ENCODE measurements at regions not wholly inside any gene's neighbourhood (a gene's known extent, or its start where the extent isn't known, plus 50 kb on each side); places are given as distances from the start of the nearest gene placed in this dataset.

DNA sequence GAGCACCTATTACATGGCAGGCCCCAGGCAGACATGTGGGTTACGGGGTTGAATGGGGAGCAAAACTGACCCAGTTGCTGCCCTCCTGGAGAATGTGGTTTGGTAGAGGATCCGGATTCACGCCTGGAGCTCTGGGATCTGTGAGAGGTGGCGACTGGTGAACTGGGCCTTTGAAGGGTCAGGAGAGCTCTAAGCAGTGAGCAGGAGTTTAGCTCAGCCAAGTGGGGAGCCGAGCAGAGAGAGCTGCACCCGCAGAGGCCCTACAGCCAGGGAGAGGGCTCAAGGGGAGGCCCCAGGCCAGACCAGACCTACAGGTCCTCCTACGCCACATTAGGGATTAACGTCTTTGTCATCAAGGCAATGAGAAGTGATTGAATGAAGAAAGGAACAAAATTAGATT is 179.8 kb upstream of the TLE3 start:
- FAIRE-seq: no peak
- 2% methylated on average over 8 of the region's 8 CpGs for WGBS (ENCODE audit: insufficient coverage, low coverage, missing lambda C conversion rate)
- ChIA-PET POLR2A (interaction anchor here (0.6 to 1.4 kb wide), 3 partner anchors 9 to 476 kb away, joined by 3 to 4 read pairs (median 3); no protein-coding TSS in a partner anchor), CTCF (ENCODE audit: low intra/inter-chr PET ratio) (no interaction called here)
- Histone ChIP-seq H3K4me1 (replicated peaks in 1 of 2; ENCODE audit: control insufficient read depth in 2 of 2, insufficient read depth in 2 of 2, low read length in 2 of 2) (no peaks in the 10 kb centered on the region), H3K27ac (ENCODE audit: extremely low read depth, low read depth, low read length) (no peak overlapping the region), H3K36me3 (ENCODE audit: control insufficient read depth, insufficient read depth, low read length) (no peaks in the 10 kb centered on the region), H3K79me2 (ENCODE audit: control insufficient read depth, insufficient read depth, low read length) (no peaks in the 10 kb centered on the region), H3K4me2 (ENCODE audit: insufficient read depth, low read length) (no peak overlapping the region), H3K9ac (ENCODE audit: insufficient read depth in 1 of 2, low read depth in 2 of 2, low read length in 2 of 2) (no peak overlapping the region), H2AFZ (ENCODE audit: low read depth, low read length) (no peak overlapping the region), H3K9me3 (replicated peaks; ENCODE audit: control insufficient read depth, insufficient read depth, low read depth, low read length) (no peaks in the 10 kb centered on the region), H4K20me1 (replicated peaks; ENCODE audit: control insufficient read depth, insufficient read depth, low read length) (no peaks in the 10 kb centered on the region; the same call in 1 of the 2 replicates), H3K9me1 (ENCODE audit: control insufficient read depth, insufficient read depth, low read length) (no peaks in the 10 kb centered on the region), H3K4me3 (no peak overlapping the region), H3K27me3 (ENCODE audit: control insufficient read depth in 2 of 2, insufficient read depth in 2 of 2, low read length in 2 of 2) (peaks cover 0 to 15% of the 10 kb centered on the region in 2 experiments; a peak in 2 of 5 replicates)
- ATAC-seq: no peak
- TF ChIP-seq MYBL2 (IDR thresholded peaks at IDR 0.05; ENCODE audit: low read depth) (no peak), MYBL2 (CRISPR knock-in tag; IDR thresholded peaks at IDR 0.05; ENCODE audit: borderline replicate concordance) (no peak)
- intact Hi-C loops (cut with micrococcal nuclease) (no loop called here), in situ Hi-C loops (cut with MboI) (no loop called here)
- BruUV-seq (replicated peaks): no TSS peak
- no peak for DNase-seq (ENCODE audit: extremely low read depth in 1 of 4, low spot score in 3 of 4)

DNA sequence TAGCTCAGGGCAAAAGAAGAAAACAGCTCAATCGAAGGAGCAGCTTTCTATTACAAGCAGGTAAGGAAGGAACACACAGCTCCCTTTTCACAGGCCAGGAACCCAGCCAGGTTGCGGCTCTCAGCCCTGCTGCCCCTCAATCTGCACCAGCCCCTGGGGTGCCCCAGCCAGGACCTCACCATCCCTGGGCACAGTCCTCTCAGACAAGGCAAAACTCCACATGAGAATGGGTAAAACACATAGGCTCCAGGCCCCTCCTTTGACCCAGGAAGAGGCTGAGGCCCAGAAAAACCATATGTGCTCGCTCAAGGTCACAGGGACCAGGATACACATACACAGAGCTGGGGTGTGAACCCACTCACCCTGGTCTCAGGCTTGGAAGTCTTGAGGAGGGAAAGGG is 178.7 kb upstream of the TLE3 start:
- Histone ChIP-seq H3K9ac (ENCODE audit: insufficient read depth in 1 of 2, low read depth in 2 of 2, low read length in 2 of 2) (no peak overlapping the region), H3K4me2 (ENCODE audit: insufficient read depth, low read length) (no peak overlapping the region), H3K27me3 (ENCODE audit: control insufficient read depth in 2 of 2, insufficient read depth in 2 of 2, low read length in 2 of 2) (peaks cover 4 to 23% of the 10 kb centered on the region in 2 experiments; a peak in 3 of 5 replicates), H3K9me1 (ENCODE audit: control insufficient read depth, insufficient read depth, low read length) (no peaks in the 10 kb centered on the region), H3K36me3 (ENCODE audit: control insufficient read depth, insufficient read depth, low read length) (no peaks in the 10 kb centered on the region), H4K20me1 (replicated peaks; ENCODE audit: control insufficient read depth, insufficient read depth, low read length) (no peaks in the 10 kb centered on the region; the same call in 1 of the 2 replicates), H2AFZ (ENCODE audit: low read depth, low read length) (no peak overlapping the region), H3K4me3 (no peak overlapping the region), H3K79me2 (ENCODE audit: control insufficient read depth, insufficient read depth, low read length) (no peaks in the 10 kb centered on the region), H3K9me3 (replicated peaks; ENCODE audit: control insufficient read depth, insufficient read depth, low read depth, low read length) (no peaks in the 10 kb centered on the region), H3K27ac (ENCODE audit: extremely low read depth, low read depth, low read length) (no peak overlapping the region), H3K4me1 (replicated peaks in 1 of 2; ENCODE audit: control insufficient read depth in 2 of 2, insufficient read depth in 2 of 2, low read length in 2 of 2) (no peaks in the 10 kb centered on the region)
- 7% methylated on average over 3 of the region's 3 CpGs for WGBS (ENCODE audit: insufficient coverage, low coverage, missing lambda C conversion rate)
- no peak for FAIRE-seq
- POLR2A ChIA-PET: interaction anchor here (0.7 kb wide), 1 partner anchor 207 kb away, joined by 3 read pairs; no protein-coding TSS in a partner anchor
- intact Hi-C loops (cut with micrococcal nuclease): no loop called here
- BruUV-seq (replicated peaks): no TSS peak
- in situ Hi-C loops (cut with MboI): no loop called here
- no peak for DNase-seq (ENCODE audit: extremely low read depth in 1 of 4, low spot score in 3 of 4)
- CTCF ChIA-PET (ENCODE audit: low intra/inter-chr PET ratio): no interaction called here
- no peak for ATAC-seq
- TF ChIP-seq SMARCA4 (IDR thresholded peaks at IDR 0.05) (no peak), FOXK1 (CRISPR knock-in tag; IDR thresholded peaks at IDR 0.05; ENCODE audit: borderline replicate concordance) (no peak), GTF2A2 (tag; IDR thresholded peaks at IDR 0.05) (no peak), GATA2 (CRISPR knock-in tag; IDR thresholded peaks at IDR 0.05) (no peak), NCOA4 (IDR thresholded peaks at IDR 0.05; ENCODE audit: partially characterized antibody) (no peak), SAFB2 (IDR thresholded peaks at IDR 0.05; ENCODE audit: borderline replicate concordance, low read depth, low read length, severe bottlenecking) (no peak), NFE2 (IDR thresholded peaks at IDR 0.05; ENCODE audit: low read depth) (no peak), NR2C1 (IDR thresholded peaks at IDR 0.05) (no peak), NR2C1 (tag; IDR thresholded peaks at IDR 0.05) (no peak)
- TF ChIP-seq, protein P1, sequence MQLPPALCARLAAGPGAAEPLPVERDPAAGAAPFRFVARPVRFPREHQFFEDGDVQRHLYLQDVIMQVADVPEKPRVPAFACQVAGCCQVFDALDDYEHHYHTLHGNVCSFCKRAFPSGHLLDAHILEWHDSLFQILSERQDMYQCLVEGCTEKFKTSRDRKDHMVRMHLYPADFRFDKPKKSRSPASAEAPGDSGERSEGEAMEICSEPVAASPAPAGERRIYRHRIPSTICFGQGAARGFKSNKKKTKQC (CRISPR knock-in tag; IDR thresholded peaks at IDR 0.05): no peak
- TF ChIP-seq, protein P2, sequence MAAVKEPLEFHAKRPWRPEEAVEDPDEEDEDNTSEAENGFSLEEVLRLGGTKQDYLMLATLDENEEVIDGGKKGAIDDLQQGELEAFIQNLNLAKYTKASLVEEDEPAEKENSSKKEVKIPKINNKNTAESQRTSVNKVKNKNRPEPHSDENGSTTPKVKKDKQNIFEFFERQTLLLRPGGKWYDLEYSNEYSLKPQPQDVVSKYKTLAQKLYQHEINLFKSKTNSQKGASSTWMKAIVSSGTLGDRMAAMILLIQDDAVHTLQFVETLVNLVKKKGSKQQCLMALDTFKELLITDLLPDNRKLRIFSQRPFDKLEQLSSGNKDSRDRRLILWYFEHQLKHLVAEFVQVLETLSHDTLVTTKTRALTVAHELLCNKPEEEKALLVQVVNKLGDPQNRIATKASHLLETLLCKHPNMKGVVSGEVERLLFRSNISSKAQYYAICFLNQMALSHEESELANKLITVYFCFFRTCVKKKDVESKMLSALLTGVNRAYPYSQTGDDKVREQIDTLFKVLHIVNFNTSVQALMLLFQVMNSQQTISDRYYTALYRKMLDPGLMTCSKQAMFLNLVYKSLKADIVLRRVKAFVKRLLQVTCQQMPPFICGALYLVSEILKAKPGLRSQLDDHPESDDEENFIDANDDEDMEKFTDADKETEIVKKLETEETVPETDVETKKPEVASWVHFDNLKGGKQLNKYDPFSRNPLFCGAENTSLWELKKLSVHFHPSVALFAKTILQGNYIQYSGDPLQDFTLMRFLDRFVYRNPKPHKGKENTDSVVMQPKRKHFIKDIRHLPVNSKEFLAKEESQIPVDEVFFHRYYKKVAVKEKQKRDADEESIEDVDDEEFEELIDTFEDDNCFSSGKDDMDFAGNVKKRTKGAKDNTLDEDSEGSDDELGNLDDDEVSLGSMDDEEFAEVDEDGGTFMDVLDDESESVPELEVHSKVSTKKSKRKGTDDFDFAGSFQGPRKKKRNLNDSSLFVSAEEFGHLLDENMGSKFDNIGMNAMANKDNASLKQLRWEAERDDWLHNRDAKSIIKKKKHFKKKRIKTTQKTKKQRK (IDR thresholded peaks at IDR 0.05; ENCODE audit: borderline replicate concordance, low read depth, low read length): no peak
